GM19351 (cell line): ENCODE measurements at regions not wholly inside any gene's neighbourhood (a gene's known extent, or its start where the extent isn't known, plus 50 kb on each side); places are given as distances from the start of the nearest gene placed in this dataset.

Experiments used
- ATAC-seq: cut with Tn5 transposase; IDR thresholded peaks from one replicate; pipeline ENCODE4 v1.9.1; 2021; ENCODE audit warnings: mild to moderate bottlenecking, moderate library complexity; ENCODE audit not compliant: unreplicated experiment

DNA sequence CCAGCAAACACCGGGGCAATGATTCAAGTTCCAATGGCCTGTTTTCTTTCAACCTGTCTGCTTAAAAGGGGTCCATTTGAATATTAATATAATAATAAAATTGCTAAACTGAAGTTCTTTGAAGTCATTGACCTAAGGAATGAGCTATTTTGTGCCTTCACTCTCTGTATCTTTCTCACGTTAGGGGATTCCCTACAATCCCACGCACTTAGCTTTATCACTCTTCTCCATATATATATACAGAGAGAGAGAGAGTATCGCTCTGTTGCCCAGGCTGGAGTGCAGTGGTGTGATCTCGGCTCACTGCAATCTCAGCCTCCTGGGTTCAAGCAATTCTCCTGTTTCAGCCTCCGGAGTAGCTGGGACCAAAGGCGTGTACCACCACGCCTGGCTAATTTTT is 83.9 kb upstream of the NWD2 start:
- peak; percentile 62 for ATAC-seq

DNA sequence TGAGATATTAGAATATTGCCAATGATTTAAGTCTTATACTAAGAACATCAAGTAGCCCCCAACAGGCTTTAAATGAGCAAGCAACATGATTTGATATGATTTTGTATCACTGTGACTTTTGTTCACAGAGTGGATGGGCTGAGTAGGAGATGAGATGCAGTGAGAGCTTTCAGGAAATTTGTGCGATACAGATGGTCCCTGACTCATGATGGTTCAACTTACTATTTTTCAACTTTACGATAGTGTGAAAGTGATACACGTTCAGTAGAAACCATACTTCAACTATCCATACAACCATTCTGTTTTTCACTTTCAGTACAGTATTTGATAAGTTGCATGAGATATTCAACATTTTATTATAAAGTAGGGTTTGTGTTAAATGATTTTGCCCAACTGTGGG is 78.7 kb upstream of the NWD2 start:
- no peak for ATAC-seq

DNA sequence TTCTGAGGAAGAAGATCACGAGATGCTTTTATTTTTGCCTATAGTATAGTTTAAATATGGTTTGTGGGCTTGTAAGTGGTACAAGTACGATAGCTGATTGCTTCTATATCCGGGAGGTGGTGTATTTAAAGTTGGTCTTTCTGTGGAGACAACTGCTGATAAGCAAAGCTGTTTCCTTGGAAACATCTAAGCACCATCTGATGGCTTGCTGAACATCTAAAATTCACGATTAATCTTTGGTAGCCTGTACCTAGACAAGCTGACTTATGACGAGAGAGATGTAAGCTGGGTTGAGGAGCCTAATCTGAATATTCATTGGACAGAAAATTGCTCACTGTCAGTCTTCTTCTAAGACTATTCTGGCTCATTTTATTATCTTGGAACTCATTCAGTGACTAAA is 74.6 kb upstream of the NWD2 start:
- ATAC-seq: no peak

DNA sequence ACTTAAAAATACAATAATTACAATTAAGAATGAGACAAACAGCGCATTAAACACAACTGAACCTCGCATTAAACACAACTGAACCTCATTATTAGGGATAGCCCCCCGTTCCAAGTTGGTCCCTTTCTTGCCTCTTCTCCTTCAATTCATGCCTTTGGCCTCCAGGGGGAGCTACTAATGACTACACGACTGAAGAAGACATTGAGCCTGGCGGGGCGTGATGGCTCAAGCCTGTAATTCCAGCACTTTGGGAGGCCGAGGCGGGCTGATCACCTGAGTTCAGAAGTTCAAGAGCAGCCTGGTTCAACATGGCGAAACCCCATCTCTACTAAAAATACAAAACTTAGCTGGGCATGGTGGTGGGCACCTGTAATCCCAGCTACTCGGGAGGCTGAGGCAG is 56.4 kb upstream of the NWD2 start:
- ATAC-seq: no peak
